HG03025 (cell line): ENCODE measurements at regions not wholly inside any gene's neighbourhood (a gene's known extent, or its start where the extent isn't known, plus 50 kb on each side); places are given as distances from the start of the nearest gene placed in this dataset.

Experiments used
- ATAC-seq: cut with Tn5 transposase; IDR thresholded peaks from one replicate; pipeline ENCODE4 v1.9.1; 2021; ENCODE audit warnings: mild to moderate bottlenecking, moderate library complexity; ENCODE audit not compliant: unreplicated experiment, low FRiP score

DNA sequence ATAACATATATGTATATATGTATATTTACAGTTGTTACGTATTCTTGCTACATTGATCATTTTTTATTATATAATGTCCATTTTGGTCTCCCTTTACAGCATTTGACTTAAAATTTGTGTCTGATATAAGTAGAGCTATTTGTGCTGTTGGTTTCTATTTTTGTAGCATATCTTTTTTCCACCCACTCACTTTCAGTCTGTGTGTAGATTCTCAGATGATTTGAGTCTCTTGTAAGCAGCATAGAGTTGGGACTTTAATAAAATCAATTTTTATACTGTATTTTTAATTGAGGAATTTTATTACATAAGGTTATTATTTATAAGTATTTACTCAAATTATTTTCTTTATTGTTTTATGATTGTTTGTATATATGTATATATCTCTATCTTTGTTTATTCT lies 1293.7 kb downstream of the TMEM121 start:
- ATAC-seq = no peak

GRCh38 chr14:106821119-106821518 lies 1294.7 kb downstream of the TMEM121 start:
- ATAC-seq = no peak

- ATAC-seq = no peak
Measured at GRCh38 chr14:106822905-106823304, 1296.5 kb downstream of the TMEM121 start.

DNA sequence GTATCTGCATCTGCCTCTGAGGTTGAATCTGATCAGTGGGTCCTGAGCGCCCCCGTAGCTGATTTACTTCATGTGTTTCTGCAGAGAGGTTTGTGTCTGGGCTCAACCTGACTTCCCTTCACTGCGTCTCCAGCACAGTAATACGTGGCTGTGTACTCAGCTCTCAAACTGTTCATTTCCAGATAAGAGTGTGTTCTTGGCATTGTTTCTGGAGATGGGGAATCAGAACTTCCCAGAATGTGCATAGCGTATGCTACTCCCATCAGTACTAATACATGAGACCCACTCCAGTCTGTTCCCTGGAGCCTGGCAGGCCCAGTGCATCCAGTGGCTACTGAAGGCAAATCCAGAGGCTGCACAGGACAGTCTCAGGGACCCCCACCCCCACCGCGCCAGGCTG lies 1297.2 kb downstream of the TMEM121 start:
- no peak for ATAC-seq

- ATAC-seq = no peak
Measured at GRCh38 chr14:106826833-106827369, 1300.5 kb downstream of the TMEM121 start.

GRCh38 chr14:106831322-106831720 lies 1304.9 kb downstream of the TMEM121 start:
- peak; percentile 84 for ATAC-seq

DNA sequence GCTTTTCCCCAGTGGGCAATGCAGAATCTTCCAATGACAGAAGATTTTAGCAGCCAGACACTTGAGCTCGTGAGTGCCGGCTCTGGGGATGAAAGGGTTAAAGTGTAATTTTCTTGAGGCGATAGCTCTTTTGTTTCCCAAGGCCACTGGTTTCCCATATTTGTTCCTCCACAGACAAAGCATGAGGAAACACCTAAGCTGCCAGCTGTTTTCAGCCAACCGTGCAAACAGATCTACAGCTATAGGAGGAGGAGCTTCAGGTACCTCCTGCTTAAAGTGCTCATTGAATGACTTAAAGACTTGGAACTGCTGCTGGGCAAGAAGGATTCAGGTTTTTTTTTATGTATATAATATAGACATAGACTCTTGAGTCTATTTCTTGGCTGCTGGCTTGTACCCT lies 1311.5 kb downstream of the TMEM121 start:
- ATAC-seq = no peak

GRCh38 chr14:106838991-106839769 lies 1312.8 kb downstream of the TMEM121 start:
- no peak for ATAC-seq

DNA sequence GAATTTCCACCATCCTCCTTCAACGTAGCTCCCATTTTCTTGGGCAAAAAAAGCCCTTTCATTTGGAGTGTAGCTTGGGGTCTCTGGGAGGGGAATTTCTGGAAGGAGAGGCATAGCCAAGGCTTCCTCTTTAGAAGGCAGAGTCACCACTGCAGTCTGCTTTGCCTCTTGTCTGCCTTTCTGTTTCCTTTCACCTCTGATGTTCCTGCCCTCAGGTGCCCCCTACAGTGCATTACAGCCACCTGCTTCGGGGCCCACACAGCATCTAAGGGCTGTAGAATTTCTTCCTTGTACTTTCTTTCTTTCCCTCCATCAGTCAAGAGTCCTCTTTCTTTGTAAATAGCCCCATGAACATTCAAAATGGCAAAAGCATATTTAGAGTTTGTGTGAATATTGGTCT lies 1313.9 kb downstream of the TMEM121 start:
- no peak for ATAC-seq

- ATAC-seq = no peak
Measured at GRCh38 chr14:106840991-106841390, 1314.6 kb downstream of the TMEM121 start.

DNA sequence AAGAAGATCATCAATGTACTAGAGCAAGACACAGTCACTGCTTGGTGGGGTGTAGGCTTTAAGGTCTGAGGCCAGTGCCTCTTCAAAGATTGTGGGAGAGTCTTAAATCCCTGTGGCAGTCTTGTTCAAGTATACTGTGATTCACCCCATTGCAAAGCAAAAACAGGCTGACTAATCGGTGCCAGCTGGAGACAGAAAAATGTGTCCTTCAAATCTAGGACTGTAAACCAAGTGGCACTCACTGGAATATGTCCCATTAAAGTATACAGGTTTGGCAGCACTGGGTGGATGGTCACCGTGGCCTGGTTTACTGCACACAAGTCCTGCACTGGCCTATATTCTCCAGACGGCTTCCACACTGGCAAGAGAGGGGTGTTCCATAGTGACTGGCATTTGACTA lies 1315.3 kb downstream of the TMEM121 start:
- no peak for ATAC-seq

DNA sequence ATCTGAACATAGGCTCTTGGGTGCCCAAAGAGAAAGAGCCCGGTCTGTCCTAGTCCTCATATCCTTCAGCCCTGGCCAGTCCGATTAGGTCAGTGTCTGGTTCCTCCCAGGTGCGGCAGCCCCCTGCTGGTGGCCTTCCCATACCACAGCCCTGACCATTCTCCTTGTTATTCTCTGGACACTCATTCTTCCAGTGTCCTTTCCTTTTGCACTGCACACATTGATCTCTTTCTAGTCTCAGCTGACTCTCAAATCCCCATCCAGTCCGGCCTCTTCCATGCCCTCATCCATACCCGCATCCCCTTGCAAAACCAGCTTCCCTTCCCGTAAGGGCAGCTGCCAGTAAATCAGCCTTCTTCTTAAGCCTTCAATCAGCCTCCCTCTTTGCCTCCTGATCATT lies 1316.3 kb downstream of the TMEM121 start:
- ATAC-seq = no peak

DNA sequence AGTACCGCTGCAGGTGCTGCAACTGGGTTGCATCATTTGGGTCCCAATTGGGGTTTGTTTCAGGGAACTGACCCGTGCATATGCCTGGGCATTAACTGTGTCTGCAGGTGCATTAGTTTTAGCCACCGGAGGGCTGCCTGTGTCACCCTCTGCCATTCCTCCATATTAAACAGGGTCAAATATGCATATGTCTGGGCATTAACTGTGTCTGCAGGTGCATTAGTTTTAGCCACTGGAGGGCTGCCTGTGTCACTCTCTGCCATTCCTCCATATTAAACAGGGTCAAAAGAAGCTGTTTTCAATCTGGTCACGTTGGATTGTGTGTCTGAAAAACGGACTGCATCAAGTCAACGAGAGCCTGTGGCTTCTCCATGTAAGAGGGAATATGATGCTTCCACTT lies 1317.0 kb downstream of the TMEM121 start:
- ATAC-seq = no peak

DNA sequence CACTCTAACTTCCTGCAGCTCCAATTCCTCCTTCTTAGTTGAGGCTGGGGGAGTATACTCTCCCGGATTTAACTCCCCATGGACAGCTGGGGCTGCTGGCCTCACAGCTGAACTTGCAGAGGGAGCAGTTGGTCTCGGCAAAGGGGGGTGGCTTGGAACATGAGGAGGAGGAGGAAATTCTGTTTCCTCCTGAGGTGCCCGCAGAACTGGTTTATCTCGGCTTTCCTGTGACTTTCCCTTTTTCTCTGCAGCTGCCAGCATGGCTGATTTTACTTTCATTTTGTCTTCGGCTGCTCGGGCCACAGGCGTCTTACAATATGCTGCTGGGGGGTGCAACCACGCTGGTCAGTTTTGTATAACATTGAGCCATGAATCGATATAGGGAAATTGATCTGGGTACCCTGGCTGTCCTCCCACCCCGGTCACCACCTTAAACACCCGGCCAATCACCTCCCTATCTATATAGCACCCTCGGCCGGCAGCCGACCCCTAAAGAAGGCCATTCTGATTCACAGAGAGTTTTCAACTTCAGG lies 1317.6 kb downstream of the TMEM121 start:
- ATAC-seq = no peak

GRCh38 chr14:106844608-106845285 lies 1318.4 kb downstream of the TMEM121 start:
- no peak for ATAC-seq

DNA sequence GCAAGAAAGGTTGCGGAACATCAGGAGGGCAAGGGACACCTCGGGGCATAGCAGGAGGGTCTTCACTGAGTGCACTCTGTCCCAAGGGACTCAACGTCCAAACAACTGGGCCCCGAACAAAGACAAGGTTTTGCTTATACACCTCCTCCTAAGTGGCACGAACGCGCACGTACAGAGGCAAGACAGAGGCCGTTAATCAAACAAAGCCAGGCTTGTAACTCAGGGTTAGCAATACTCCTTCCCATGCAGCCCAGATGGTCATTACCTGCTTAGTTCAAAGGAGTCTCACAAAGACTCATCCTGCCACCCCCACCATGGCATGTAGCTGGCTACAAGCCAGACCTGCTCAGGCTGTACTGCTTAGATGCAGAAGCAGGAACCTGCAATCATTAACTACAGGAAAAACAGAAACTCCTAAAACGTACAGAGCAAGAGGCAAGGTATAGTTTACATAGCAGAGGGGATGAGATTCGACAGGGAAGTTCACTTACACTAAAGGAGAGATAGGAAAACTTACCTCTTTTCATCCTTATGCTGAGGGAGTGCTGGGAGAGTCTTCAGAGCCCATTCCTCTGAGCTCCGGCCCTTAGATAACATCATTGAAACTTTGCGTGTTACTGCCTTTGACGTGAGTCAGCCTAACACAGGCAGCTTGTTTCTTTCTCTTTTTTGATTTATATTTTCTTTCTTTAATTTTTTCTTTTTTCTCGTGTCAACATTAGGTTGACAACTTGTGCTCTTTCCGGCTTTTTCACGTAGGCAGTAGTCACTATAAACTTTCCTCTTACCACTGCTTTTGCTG lies 1319.1 kb downstream of the TMEM121 start:
- no peak for ATAC-seq

GRCh38 chr14:106846218-106846617 lies 1319.8 kb downstream of the TMEM121 start:
- no peak for ATAC-seq

DNA sequence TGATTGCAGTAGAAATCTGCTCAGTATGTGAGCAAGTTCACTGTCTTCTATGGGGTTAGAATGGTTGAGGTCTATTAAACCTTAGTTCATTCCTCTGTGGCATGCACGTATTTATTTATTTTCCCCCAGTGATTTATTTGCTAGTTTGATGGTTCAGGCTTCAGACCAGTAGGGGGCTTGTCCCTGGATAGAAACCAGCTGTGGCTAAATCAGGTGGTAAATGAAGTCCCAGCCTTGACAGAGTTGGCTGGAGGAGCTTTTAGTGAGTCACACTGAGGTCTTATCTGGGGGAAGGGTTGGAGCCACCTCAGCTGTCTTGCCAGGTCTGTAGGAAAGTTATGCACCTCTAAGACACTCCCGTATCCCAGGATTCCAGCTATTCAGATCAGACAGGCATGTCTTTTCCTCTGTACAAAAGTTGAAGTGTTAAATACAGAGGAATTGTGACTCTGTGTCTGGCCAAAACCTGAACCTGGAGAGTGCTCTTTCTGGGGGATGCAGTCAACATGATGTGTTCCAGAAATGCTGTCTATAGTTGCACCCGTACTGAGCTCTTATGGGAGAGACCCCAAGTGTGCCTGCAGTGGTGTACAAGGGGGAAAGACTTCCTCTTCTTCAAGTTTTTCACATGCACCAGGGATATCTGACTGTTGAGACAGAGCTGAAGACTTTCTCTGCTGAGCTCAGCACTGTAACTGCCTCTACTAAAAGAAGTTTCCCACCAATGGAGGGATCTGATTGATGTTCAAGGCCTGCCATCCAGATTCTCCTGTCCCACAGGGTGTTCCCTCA lies 1322.1 kb downstream of the TMEM121 start:
- ATAC-seq = no peak

- no peak for ATAC-seq
Measured at GRCh38 chr14:106850913-106851825, 1324.8 kb downstream of the TMEM121 start.
